ENCODE measurements at regions not wholly inside any gene's neighbourhood (a gene's known extent, or its start where the extent isn't known, plus 50 kb on each side); places are given as distances from the start of the nearest gene placed in this dataset.

GRCh38 chr2:187994464-187995331, 297.0 kb upstream of the GULP1 start:
- TF ChIP-seq, protein P1, sequence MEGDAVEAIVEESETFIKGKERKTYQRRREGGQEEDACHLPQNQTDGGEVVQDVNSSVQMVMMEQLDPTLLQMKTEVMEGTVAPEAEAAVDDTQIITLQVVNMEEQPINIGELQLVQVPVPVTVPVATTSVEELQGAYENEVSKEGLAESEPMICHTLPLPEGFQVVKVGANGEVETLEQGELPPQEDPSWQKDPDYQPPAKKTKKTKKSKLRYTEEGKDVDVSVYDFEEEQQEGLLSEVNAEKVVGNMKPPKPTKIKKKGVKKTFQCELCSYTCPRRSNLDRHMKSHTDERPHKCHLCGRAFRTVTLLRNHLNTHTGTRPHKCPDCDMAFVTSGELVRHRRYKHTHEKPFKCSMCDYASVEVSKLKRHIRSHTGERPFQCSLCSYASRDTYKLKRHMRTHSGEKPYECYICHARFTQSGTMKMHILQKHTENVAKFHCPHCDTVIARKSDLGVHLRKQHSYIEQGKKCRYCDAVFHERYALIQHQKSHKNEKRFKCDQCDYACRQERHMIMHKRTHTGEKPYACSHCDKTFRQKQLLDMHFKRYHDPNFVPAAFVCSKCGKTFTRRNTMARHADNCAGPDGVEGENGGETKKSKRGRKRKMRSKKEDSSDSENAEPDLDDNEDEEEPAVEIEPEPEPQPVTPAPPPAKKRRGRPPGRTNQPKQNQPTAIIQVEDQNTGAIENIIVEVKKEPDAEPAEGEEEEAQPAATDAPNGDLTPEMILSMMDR (IDR thresholded peaks at IDR 0.05): no peak

GRCh38 chr2:187995556-187995955, 296.1 kb upstream of the GULP1 start:
- TF ChIP-seq, protein P1 (IDR thresholded peaks at IDR 0.05): no peak

GRCh38 chr2:187996630-187997029, 295.0 kb upstream of the GULP1 start:
- TF ChIP-seq, protein P1 (IDR thresholded peaks at IDR 0.05): no peak

- TF ChIP-seq, protein P1 (IDR thresholded peaks at IDR 0.05): no peak
These were observed 291.5 kb upstream of the GULP1 start for GRCh38 chr2:188000189-188000588.

- TF ChIP-seq, protein P1 (IDR thresholded peaks at IDR 0.05): no peak
These were observed 287.9 kb upstream of the GULP1 start for GRCh38 chr2:188003800-188004199.

DNA sequence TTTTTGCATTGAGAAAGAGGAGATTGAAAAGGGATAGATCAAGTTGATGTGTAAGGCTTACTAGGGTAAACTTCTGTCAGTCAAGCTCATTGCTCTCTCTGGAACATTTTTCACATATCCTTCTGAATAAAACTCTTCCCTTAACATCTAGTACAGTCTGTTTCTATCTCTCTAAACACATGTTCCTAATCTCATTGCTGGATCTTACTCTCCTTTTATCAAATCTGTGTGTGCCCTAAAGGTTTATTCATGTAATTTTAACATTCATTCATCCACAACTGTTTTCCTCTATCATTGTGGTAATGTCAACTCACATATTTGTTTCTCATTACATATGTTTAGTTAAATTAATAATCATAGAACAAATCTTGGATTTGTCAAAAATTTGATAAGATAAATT, 277.9 kb upstream of the GULP1 start:
- TF ChIP-seq, protein P1 (IDR thresholded peaks at IDR 0.05): no peak

DNA sequence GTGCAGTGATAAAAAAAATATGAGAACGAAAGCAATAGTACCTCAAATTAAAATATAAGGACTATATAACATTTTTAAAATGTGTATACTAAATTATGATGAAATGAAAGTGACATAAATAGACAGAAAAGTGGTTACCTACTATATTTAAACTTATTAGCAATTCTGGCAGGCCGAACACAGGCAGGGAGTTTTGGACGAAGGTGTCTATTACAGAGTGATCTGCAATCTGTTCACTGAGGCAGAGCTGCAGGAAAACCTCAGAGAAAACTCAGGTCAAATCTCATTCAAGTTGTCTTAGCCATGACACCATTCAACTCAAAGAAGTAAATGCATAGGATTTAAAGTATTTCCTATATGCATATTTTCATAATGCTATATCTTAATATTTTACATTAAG, 274.8 kb upstream of the GULP1 start:
- TF ChIP-seq, protein P1 (IDR thresholded peaks at IDR 0.05): no peak
